Left ventricle myocardium superior (tissue), 1 donor: ENCODE measurements at regions not wholly inside any gene's neighbourhood (a gene's known extent, or its start where the extent isn't known, plus 50 kb on each side); places are given as distances from the start of the nearest gene placed in this dataset.

Experiments used
- ATAC-seq: fragments of 200-7000 bp; cut with Tn5 transposase; one replicate; pipeline ENCODE4 v1.9.1; 2020; ENCODE audit warnings: mild to moderate bottlenecking, moderate library complexity
- DNase-seq: peaks from one replicate; pipeline ENCODE4 v3.0.0-alpha.2; 2020
- intact Hi-C: fragments of 100-400 bp; cut with micrococcal nuclease; formaldehyde crosslinking; loops from one replicate; pipeline ENCODE4 v1.11.0; 2022
- donor health status: DM: no; HTN: yes; CAD: no; lungs with severe emphysema.

GRCh38 chr3:81299481-81299880 is 462.0 kb downstream of the GBE1 start:
- ATAC-seq (no peak), DNase-seq (no peak)
- intact Hi-C loops, result no loop called here

DNA sequence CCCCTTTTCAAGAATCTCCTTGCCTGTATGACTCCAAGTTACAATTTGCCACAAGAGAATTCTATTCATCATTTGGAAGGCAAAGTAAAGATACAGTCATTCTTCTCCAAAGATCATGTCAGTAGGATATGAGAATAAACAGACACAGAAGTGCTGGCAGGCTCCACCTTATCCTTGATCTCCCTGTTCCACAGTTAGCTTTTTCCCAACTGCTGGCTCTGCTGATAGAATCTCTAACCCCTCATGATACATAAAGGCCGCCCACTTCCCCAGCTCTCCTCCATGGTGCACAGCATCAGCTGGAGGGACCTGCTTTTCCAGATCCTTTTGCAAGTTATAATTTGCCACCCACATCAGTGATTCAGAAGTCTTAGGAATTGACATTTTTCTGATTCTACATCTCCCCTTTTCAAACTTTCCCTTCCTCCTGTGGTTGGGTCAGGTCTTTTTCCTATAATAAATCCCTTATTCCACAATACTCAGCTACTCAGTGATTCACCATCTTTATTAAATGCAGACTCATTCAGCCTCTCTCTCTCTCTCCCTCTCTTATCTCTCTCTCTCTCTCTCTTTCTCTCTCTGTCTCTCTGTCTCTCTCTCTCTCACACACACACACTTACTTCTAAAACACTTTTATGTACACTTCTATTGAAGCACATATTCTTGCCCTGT is 465.4 kb downstream of the GBE1 start:
- DNase-seq (no peak), ATAC-seq (no peak)
- intact Hi-C loops, result no loop called here

DNA sequence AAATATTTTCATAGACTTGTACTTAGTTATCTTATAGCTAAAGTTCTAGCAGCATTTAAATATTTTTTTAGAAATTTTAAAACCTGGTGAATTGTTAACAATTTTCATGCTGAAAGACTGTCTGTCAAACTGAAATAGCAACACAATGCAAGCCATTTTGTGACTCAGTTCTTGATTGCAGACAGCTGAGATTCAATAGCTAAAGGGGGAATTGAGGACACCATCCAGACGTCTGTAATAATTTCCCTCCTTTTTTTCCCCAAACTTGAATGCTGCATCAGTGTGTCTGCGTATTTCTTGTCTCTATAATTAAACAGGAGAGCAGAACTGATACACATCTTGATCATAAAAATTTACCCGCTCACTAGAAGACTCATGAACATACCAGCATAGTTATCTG is 468.3 kb downstream of the GBE1 start:
- DNase-seq, result no peak
- no peak for ATAC-seq
- intact Hi-C loops, result no loop called here

- no peak for ATAC-seq
- DNase-seq, result no peak
- intact Hi-C loops, result no loop called here
Measured at GRCh38 chr3:81291586-81291985, 469.9 kb downstream of the GBE1 start.

DNA sequence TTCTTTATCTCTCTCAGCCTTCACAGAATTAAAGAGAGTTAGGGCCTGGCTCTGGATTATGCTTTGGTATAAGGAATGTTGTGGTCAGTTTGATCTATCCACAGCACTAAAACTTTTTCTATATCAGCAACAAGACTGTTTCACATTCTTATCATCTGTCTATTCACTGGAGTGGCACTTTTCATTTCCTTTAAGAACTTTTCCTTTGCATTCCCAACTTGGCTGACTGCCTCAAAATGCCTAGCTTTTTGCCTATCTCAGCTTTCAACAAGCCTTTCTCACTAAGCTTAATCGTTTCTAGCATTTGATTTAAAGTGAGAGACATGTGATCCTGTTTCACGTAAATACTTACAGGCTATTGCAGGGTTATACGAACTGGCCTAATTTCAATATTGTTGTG is 471.8 kb downstream of the GBE1 start:
- ATAC-seq (no peak), DNase-seq (no peak)
- intact Hi-C loops, result no loop called here

DNA sequence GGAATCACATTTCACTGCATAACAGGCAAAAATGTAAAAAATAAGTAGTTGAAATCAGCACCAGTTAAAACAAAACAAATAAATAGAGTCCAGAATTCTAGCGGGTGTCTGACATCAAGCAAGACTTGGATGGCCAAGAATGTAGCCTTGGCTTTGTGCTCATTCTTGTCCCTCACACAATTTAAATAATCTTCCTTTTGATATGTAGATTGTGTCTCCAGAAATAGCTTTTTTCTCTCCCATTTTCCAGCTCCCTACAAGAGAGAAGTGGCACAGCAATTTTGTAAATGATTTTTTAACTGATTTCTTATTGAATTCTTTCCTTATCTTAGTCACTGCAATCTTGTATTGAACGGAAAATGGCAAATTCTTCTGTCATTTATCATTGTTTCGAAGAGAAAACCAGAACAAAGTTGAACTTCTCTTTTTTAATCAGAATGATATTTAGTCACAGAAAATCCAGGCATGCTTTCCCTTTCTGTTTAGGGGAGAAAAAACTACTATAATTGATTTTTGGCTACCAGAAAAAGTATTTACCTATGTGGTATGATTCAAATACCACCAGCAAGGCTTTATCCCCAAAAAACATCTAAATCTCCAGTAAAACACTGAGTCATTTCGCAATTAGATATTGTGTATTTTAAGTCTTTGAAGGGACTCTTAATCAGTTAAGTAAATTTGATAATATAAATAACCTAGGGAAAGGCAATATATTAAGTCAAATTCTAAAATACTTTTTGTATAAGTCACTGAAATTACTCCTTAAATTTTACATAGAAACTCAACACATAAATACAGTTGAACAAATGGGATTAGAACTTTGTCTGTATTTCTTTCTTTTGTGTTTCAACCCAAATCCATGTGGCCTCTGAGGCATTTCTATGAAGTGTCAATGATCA is 481.7 kb downstream of the GBE1 start:
- ATAC-seq (no peak), DNase-seq (no peak)
- intact Hi-C loops, result no loop called here

DNA sequence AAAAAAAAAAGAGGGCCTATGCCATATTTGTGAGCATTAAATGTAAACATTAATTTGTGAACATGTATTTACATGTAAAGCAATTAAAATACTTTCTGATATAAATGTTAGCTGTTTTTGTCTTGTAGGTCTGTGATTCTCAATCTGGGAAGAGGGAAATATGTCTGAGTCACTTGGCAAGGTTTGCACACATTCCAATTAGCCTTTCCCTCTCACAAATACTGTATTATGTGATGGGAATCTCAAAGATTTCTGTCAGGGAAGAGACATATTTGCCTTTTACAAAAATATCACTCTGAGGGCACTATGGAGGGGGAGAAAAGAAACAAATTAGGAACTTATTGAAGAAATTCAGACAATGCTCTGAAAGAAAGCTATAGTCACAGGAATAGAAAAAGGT is 483.6 kb downstream of the GBE1 start:
- no peak for DNase-seq
- no peak for ATAC-seq
- intact Hi-C loops, result no loop called here

- DNase-seq (no peak), ATAC-seq (no peak)
- intact Hi-C loops, result no loop called here
Measured at GRCh38 chr3:81274671-81275070, 486.8 kb downstream of the GBE1 start.

DNA sequence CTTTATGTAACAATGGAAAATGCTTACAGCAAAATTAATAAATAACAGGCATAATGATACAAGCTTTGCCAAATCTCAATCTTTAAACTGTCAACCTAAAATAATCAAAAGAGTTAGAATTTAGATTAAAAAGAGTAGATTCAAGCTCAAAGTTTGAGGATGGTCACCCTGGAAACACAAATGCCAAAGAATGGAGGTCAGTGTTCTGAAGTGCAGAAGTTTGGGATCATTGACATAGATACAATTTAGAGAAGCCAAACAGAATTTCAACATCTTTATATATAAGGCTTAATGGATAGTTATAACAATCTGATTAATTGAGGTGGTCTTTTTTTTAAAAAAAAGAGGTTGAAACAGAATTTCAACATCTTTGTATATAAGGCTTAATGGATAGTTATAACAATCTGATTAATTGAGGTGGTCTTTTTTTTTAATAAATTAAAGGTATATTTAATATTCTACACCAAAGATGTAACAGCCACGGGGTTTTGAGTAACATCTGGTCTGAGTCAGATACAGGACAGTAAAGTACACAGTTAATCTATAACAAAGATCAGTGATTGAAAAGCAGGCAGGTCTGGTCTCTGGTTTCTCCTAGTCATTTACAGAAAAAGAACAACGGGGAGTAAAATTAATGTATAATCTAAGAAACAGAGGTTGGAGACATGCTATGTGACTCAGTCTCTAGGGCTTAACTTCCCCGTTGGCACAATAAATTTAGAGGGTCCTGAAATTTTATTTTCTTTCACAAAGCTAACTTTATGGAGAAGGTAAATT is 490.7 kb downstream of the GBE1 start:
- intact Hi-C loops, result no loop called here
- ATAC-seq, result no peak

GRCh38 chr3:81268526-81268925 is 492.9 kb downstream of the GBE1 start:
- no peak for DNase-seq
- intact Hi-C loops, result no loop called here
- no peak for ATAC-seq

More for the DNA sequence above, 490.7 kb downstream of the GBE1 start:
- no peak for DNase-seq

GRCh38 chr3:81261996-81262395 is 499.4 kb downstream of the GBE1 start:
- DNase-seq, result no peak
- intact Hi-C loops, result no loop called here
- ATAC-seq, result no peak

- intact Hi-C loops, result no loop called here
- DNase-seq (no peak), ATAC-seq (no peak)
Measured at GRCh38 chr3:81255463-81255862, 506.0 kb downstream of the GBE1 start.

- DNase-seq (no peak), ATAC-seq (no peak)
- intact Hi-C loops, result no loop called here
Measured at GRCh38 chr3:81251096-81251495, 510.3 kb downstream of the GBE1 start.

DNA sequence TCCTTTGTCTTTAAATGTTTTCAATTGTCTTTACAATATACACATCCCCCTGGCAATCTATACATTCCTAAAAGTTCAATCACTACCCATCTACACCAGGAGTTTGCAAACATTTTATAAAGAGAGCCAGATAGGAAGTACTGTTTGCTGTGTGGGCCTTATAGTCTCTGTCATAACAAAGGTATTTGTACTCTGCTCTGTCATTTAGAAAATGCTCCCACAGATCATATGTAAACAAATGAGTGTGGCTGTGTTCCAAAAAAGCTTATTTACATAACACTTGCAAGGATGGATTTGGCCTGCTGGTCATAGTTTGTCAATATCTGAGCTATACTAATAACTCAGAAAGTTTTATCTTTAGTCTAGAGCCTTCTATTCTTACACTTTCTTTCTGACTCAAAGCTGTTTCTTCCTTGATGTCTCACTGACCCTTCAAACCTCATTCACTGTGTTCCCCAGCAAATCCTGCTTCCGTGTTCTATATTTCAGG is 511.9 kb downstream of the GBE1 start:
- no peak for ATAC-seq
- no peak for DNase-seq
- intact Hi-C loops, result no loop called here

- no peak for ATAC-seq
- DNase-seq, result no peak
- intact Hi-C loops, result no loop called here
Measured at GRCh38 chr3:81245501-81245900, 515.9 kb downstream of the GBE1 start.

DNA sequence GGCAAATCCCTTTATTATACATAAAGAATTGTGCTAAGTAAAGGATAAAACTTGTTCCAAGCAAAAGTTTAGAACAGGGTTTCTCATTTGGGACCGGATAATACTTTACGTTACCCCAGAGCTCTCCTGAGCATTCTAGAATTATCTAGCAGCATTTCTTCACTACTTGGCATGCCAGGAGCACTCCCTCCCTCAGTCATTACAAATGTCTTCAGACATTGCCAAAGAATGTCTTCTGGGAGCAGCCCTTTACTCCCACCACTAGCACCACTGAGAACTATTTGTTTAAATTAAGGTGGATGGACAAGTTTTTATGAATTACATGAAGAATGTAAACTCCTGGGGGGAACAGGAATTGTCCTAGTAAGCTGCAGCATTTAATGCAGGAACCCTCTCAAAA is 516.4 kb downstream of the GBE1 start:
- DNase-seq, result no peak
- intact Hi-C loops, result no loop called here
- peak; percentile 27 for ATAC-seq

- intact Hi-C loops, result no loop called here
- ATAC-seq, result no peak
- no peak for DNase-seq
Measured at GRCh38 chr3:81244231-81244630, 517.2 kb downstream of the GBE1 start.

GRCh38 chr3:81242871-81243270 is 518.6 kb downstream of the GBE1 start:
- ATAC-seq (no peak), DNase-seq (no peak)
- intact Hi-C loops, result no loop called here

- intact Hi-C loops, result no loop called here
- no peak for ATAC-seq
- no peak for DNase-seq
Measured at GRCh38 chr3:81237181-81237580, 524.3 kb downstream of the GBE1 start.

DNA sequence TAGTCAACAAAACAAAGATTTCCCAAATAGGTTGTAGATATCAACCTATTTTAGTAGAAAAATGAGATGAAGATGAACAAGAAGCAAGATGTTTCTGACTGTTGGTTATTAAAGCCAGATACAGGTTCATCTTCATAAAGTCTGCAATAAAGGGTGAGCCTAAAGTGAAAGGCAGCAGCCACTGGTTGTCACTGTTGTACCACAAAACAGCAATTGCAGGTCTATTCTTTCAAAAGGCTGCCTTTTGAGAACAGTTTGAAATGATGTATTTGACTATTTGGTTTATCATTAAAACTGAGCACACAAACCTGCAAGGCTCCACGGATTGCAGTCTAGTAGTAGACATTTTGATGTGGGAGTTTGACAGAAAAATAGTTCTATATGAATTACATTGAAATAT is 543.4 kb downstream of the GBE1 start:
- ATAC-seq, result no peak
- DNase-seq, result no peak
- intact Hi-C loops, result no loop called here
